AG09319 (cell line): ENCODE measurements at regions not wholly inside any gene's neighbourhood (a gene's known extent, or its start where the extent isn't known, plus 50 kb on each side); places are given as distances from the start of the nearest gene placed in this dataset.

Experiments
- DNase-seq: peaks from one replicate; pipeline ENCODE4 v3.0.0-alpha.2; 2010; ENCODE audit warnings: low read depth; ENCODE audit errors: extremely low read depth
- TF ChIP-seq, protein P1 (sequence below): IDR thresholded peaks from 2 replicates; pipeline ENCODE4 v1.5.1; 2011; ENCODE audit warnings: low read depth, mild to moderate bottlenecking, inconsistent platforms, low read length, moderate library complexity

DNA sequence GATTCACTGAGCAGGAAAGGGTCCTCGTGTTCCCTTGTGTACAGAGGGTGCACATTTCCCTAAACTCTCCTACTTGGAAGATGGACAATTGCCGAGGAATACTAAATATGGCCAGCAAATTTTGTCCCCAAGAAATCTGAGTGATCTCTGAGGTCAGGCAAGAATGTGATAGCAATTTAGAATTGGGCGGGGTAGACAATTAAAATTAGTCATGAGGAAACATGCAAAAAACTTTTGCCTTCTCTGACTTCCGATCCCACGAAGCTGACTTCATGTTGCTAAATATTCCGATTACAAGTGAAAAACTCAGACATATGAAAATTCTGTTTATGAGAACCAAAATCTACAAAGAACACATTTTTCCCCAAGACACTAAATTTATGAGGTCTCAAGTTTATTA, 453.9 kb upstream of the ZFP42 start:
- DNase-seq, result no peak
- TF ChIP-seq, protein P1, sequence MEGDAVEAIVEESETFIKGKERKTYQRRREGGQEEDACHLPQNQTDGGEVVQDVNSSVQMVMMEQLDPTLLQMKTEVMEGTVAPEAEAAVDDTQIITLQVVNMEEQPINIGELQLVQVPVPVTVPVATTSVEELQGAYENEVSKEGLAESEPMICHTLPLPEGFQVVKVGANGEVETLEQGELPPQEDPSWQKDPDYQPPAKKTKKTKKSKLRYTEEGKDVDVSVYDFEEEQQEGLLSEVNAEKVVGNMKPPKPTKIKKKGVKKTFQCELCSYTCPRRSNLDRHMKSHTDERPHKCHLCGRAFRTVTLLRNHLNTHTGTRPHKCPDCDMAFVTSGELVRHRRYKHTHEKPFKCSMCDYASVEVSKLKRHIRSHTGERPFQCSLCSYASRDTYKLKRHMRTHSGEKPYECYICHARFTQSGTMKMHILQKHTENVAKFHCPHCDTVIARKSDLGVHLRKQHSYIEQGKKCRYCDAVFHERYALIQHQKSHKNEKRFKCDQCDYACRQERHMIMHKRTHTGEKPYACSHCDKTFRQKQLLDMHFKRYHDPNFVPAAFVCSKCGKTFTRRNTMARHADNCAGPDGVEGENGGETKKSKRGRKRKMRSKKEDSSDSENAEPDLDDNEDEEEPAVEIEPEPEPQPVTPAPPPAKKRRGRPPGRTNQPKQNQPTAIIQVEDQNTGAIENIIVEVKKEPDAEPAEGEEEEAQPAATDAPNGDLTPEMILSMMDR, result no peak

DNA sequence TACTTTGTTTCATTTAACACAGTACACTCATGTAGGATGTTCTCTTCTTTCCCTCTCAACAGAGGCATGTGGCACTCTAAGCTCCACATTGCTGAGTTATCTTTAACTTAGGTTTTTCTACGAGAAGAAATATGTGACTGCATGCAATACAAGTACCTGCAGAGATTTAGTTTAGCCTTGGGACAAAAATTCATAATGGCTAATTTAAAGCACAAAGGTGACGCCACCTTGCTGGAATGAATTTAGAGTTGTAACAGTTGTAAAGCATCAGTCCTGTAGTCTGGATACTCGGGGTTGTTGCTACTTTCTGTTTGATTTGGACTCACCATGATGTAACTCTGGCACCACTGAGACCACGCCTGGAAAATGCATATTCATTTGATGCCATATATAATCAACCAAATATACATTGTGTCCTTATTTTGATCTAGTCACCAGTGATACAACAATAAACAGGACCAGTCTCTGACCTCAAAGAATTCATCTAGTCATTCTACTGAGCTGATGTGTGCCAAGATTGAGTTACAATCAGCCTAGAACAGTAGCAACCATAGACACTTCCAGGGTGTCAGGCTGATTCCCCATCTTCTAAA, 451.0 kb upstream of the ZFP42 start:
- DNase-seq, result no peak
- TF ChIP-seq, protein P1, result no peak

DNA sequence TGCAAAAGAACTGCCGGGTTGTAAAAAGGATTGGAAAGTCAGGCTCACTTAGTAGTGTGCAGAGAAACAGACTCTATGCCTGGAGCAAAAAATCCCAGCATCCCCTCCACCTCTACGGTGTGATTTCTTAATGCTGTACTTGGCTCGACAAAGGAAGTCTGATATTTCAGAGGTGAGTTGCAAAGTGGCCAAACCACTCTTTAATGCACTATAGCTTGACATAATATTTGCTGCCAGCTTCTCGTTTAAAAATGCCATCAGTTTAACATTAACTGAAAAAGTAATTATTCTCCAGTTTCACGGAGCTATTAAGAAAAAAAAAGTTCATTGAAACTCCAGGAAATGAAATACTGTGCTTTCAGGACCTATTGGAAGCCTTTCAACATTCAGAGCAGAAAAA, 448.3 kb upstream of the ZFP42 start:
- no peak for DNase-seq

DNA sequence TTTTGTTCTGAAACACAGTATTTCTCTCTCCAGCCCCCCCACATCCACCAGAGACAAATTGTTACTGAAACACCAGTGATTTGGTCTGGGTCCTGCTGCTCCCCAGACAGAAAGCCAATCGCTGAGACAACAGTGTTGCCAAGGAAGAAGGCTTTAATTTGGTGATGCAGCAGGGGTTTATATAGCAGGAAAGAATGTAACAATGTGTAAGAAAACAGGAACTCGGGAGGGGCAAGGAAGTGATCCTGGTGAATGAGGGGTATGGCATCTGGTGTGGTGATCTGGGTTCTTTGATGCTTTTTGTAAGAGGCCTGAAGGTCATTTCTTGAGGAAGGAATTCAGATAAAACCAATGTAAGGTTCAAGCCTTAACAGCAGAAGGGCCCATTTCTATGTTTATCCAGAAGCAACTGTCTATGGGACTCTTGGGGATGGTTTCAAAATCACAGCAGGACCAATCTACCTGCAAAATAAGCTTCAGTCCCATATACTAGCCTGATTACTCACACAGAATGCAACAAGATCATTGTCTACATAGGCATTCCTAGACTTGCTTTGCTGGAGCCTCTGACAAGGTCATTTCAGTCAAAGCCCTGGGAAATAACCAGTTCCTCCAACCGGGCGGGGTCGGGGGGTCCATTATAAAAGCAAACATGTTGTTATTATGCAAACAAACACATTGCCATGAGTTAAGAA, 445.2 kb upstream of the ZFP42 start:
- no peak for DNase-seq
- TF ChIP-seq, protein P1, result no peak

More for the DNA sequence above, 448.3 kb upstream of the ZFP42 start:
- TF ChIP-seq, protein P1, result no peak

DNA sequence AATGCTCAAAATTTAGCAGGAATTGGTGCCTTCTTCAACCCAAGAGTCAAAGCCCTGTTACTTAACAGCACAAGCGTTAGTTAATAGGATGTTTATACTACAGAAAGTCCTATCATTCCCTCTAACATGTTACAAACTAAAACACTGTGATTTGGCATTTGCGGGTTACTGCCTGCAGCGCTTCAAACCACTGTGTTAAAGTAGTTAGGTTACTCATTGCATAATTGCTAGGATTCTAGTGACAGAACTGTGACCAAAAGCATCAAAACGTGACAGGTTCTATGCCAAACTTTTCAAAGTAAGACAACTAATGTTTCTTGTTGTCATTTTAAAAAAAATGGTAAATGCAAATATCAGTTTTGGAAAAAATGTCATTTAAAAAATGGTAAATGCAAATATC, 442.8 kb upstream of the ZFP42 start:
- DNase-seq, result no peak
- TF ChIP-seq, protein P1, result no peak

DNA sequence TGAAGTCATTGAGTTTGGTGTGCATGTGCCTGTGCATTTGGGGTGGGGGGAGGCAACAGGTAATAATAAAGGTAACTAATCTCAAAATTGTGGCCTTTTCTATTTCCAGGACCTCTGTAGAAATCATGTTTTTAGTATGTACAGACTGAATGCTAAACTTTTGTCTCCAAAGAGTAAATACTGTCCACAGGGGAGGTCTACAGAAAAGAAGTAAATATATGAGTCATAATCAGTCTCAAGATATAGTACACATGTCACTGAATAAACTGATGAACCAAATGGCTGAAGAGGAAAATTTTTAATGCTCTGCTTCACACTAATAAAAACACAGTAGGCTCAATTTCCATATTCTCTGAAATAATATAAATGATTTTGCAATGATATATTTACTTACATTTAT, 440.4 kb upstream of the ZFP42 start:
- DNase-seq, result no peak
- TF ChIP-seq, protein P1, result no peak

DNA sequence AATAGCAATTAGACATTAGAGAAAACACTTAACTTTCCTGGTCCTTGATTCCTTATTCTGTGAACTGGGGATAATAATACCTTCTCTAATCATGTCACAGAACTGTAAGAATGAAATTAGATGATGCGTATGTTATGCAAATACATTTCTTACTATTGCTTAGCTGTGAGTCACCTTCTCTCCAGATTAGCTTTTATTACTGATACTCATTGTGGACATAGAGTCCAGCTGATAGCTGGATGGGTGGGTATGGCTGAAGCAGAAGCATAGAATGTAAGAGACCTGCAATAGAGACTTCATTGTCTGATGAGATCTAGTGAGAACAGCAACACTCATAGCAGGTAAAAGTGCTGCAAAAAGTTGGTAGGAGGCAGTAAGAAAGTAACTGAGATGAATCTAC, 437.2 kb upstream of the ZFP42 start:
- DNase-seq, result no peak
- TF ChIP-seq, protein P1, result no peak
